HEK293T (cell line): ENCODE measurements at regions not wholly inside any gene's neighbourhood (a gene's known extent, or its start where the extent isn't known, plus 50 kb on each side); places are given as distances from the start of the nearest gene placed in this dataset.

Experiments
- CTCF ChIA-PET: fragments of 350-600 bp; formaldehyde crosslinking; extraction: SDS; loops from one replicate; lab custom pipeline; 2021; ENCODE audit warnings: antibody characterized with exemption, inconsistent platforms; lab: Yijun Ruan, JAX
- POLR2A ChIA-PET: fragments of 350-600 bp; formaldehyde crosslinking; extraction: SDS; loops from one replicate; lab custom pipeline; 2020; ENCODE audit warnings: antibody characterized with exemption, inconsistent platforms; lab: Yijun Ruan, JAX
- DNase-seq: peaks from one replicate; pipeline ENCODE4 v3.0.0; 2012; ENCODE audit warnings: mixed read lengths; ENCODE audit errors: extremely low spot score
- ARNT ChIP-seq: fragments of 450-650 bp; IDR thresholded peaks from 2 replicates; pipeline ENCODE4 v1.6.1; 2017; ENCODE audit warnings: mild to moderate bottlenecking
- BHLHE40 ChIP-seq: fragments of 450-650 bp; IDR thresholded peaks from 2 replicates; pipeline ENCODE4 v1.6.1; 2016; ENCODE audit warnings: mild to moderate bottlenecking, moderate library complexity, borderline replicate concordance
- CTBP1 ChIP-seq: fragments of 450-650 bp; IDR thresholded peaks from 2 replicates; pipeline ENCODE4 v1.6.1; 2016; ENCODE audit warnings: borderline replicate concordance
- ELF4 ChIP-seq: fragments of 450-650 bp; IDR thresholded peaks from 2 replicates; pipeline ENCODE4 v1.6.1; 2017; ENCODE audit warnings: antibody characterized with exemption
- FOXA1 ChIP-seq: fragments of 450-650 bp; IDR thresholded peaks from 2 replicates; pipeline ENCODE4 v1.6.1; 2016; ENCODE audit warnings: mild to moderate bottlenecking
- FOXK2 ChIP-seq: fragments of 450-650 bp; IDR thresholded peaks from 2 replicates; pipeline ENCODE4 v1.6.1; 2016; ENCODE audit warnings: mild to moderate bottlenecking
- FOXM1 ChIP-seq: fragments of 450-650 bp; IDR thresholded peaks from 2 replicates; pipeline ENCODE4 v1.6.1; 2017; ENCODE audit warnings: mild to moderate bottlenecking, borderline replicate concordance
- HDGF ChIP-seq: fragments of 450-650 bp; IDR thresholded peaks from 2 replicates; pipeline ENCODE4 v1.6.1; 2017; ENCODE audit warnings: antibody characterized with exemption, borderline replicate concordance
- L3MBTL2 ChIP-seq: fragments of 450-650 bp; conservative IDR thresholded peaks from 2 replicates; pipeline ENCODE4 v1.6.1; 2016; ENCODE audit warnings: mild to moderate bottlenecking
- LEF1 ChIP-seq: fragments of 450-650 bp; IDR thresholded peaks from 2 replicates; pipeline ENCODE4 v1.6.1; 2017; ENCODE audit warnings: mild to moderate bottlenecking, borderline replicate concordance
- NFRKB ChIP-seq: fragments of 450-650 bp; IDR thresholded peaks from 2 replicates; pipeline ENCODE4 v1.6.1; 2016; ENCODE audit warnings: mild to moderate bottlenecking, moderate library complexity
- PKNOX1 ChIP-seq: fragments of 450-650 bp; IDR thresholded peaks from 2 replicates; pipeline ENCODE4 v1.6.1; 2016
- SP1 ChIP-seq: fragments of 450-650 bp; IDR thresholded peaks from 2 replicates; pipeline ENCODE4 v1.6.1; 2017
- SUZ12 ChIP-seq: fragments of 450-650 bp; IDR thresholded peaks from 2 replicates; pipeline ENCODE4 v1.6.1; 2016; ENCODE audit warnings: mild to moderate bottlenecking
- TARDBP ChIP-seq: fragments of 450-650 bp; IDR thresholded peaks from 2 replicates; pipeline ENCODE4 v1.6.1; 2016
- ZNF384 ChIP-seq: fragments of 450-650 bp; IDR thresholded peaks from 2 replicates; pipeline ENCODE4 v1.6.1; 2016

- no peak for TF ChIP-seq SUZ12
- TF ChIP-seq FOXA1, result no peak
- TF ChIP-seq ELF4, result no peak
- TF ChIP-seq ZNF384, result no peak
- no peak for TF ChIP-seq LEF1
- no peak for TF ChIP-seq NFRKB
- TF ChIP-seq L3MBTL2, result no peak
- no peak for TF ChIP-seq PKNOX1
- no peak for TF ChIP-seq SP1
- TF ChIP-seq CTBP1, result no peak
- TF ChIP-seq ARNT, result no peak
- no peak for TF ChIP-seq TARDBP
- no peak for TF ChIP-seq FOXM1
- CTCF ChIA-PET, result interaction anchor here (0.7 kb wide), 1 partner anchor 130 kb away, joined by 8 read pairs; no protein-coding TSS in a partner anchor
- DNase-seq, result no peak
- POLR2A ChIA-PET, result no interaction called here
Observed at GRCh38 chr10:124249196-124249595, 155.8 kb upstream of the CHST15 start.

- CTCF ChIA-PET, result interaction anchor here (0.5 to 1.4 kb wide), 2 partner anchors 142 to 786 kb away, joined by 3 read pairs; no protein-coding TSS in a partner anchor
- POLR2A ChIA-PET, result no interaction called here
- DNase-seq, result no peak
- TF ChIP-seq FOXK2 (no peak), ELF4 (no peak), L3MBTL2 (no peak), TARDBP (no peak), PKNOX1 (no peak), ZNF384 (no peak), NFRKB (no peak), FOXA1 (no peak), BHLHE40 (no peak), SUZ12 (no peak), HDGF (no peak), ARNT (no peak), LEF1 (no peak), SP1 (no peak), CTBP1 (no peak)
Observed at GRCh38 chr10:124248056-124249045, 155.0 kb upstream of the CHST15 start.

- no peak for TF ChIP-seq ZNF384
- TF ChIP-seq HDGF, result no peak
- no peak for TF ChIP-seq SUZ12
- TF ChIP-seq BHLHE40, result no peak
- no peak for TF ChIP-seq FOXK2
- no peak for TF ChIP-seq FOXM1
- TF ChIP-seq L3MBTL2, result no peak
- no peak for TF ChIP-seq PKNOX1
- TF ChIP-seq NFRKB, result no peak
- TF ChIP-seq CTBP1, result no peak
- ChIA-PET CTCF (interaction anchor here (0.9 kb wide), 1 partner anchor 143 kb away, joined by 3 read pairs; no protein-coding TSS in a partner anchor), POLR2A (no interaction called here)
Observed at GRCh38 chr10:124245806-124246440, 152.5 kb upstream of the CHST15 start.

GRCh38 chr10:124245191-124245590, 151.8 kb upstream of the CHST15 start:
- DNase-seq, result no peak
- ChIA-PET CTCF (interaction anchor here (0.9 kb wide), 1 partner anchor 144 kb away, joined by 3 read pairs; no protein-coding TSS in a partner anchor), POLR2A (no interaction called here)
- TF ChIP-seq ELF4 (no peak), FOXM1 (no peak), PKNOX1 (no peak), ARNT (no peak), LEF1 (no peak), FOXK2 (no peak), ZNF384 (no peak), FOXA1 (no peak), SP1 (no peak), CTBP1 (no peak), NFRKB (no peak), HDGF (no peak), BHLHE40 (no peak), SUZ12 (no peak), L3MBTL2 (no peak), TARDBP (no peak)

More at GRCh38 chr10:124245806-124246440, 152.5 kb upstream of the CHST15 start:
- no peak for DNase-seq
